BE2C (cell line): ENCODE measurements at regions not wholly inside any gene's neighbourhood (a gene's known extent, or its start where the extent isn't known, plus 50 kb on each side); places are given as distances from the start of the nearest gene placed in this dataset.

ENCODE experiments used
- DNase-seq: peaks from one replicate; pipeline ENCODE4 v3.0.0-alpha.2; 2020
- H3K27me3 ChIP-seq: fragments of 250-450 bp; sonication (Bioruptor Pico); 2 replicates; pipeline ENCODE4 v1.5.1; 2020; ENCODE audit warnings: mild to moderate bottlenecking
- H3K36me3 ChIP-seq: fragments of 250-450 bp; sonication (Bioruptor Pico); 2 replicates; pipeline ENCODE4 v1.5.1; 2020; ENCODE audit warnings: mild to moderate bottlenecking
- H3K4me1 ChIP-seq: fragments of 250-450 bp; sonication (Bioruptor Pico); 2 replicates; pipeline ENCODE4 v1.5.1; 2020
- H3K4me3 ChIP-seq: 2 replicates; pipeline ENCODE4 v1.5.1; 2011; ENCODE audit warnings: low read depth, low read length
- H3K9me3 ChIP-seq: fragments of 250-450 bp; sonication (Bioruptor Pico); 2 replicates; pipeline ENCODE4 v1.5.1; 2020
- TF ChIP-seq, protein P1 (sequence below): IDR thresholded peaks from 2 replicates; pipeline ENCODE4 v1.5.1; 2012; ENCODE audit warnings: mild to moderate bottlenecking, low read depth, low read length

DNA sequence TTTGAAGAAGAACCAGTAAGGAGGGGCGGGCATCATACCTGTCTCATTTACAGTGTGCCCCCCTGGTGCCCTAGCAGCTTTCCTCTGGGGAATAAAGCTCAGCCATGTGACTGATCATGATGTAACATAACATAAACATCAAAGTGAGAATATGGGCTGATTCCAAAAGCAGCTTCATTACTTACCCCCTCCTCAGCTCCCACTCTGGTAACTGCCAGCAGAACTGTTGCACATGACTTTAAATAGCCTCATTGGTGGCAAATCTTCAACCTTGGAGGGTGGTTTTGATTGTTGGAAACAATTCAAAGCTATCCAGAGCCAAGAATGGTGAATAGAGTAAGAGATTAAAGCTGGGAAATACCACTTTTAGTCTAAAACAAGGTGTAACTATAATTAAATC is 384.6 kb downstream of the BUD13 start:
- TF ChIP-seq, protein P1, sequence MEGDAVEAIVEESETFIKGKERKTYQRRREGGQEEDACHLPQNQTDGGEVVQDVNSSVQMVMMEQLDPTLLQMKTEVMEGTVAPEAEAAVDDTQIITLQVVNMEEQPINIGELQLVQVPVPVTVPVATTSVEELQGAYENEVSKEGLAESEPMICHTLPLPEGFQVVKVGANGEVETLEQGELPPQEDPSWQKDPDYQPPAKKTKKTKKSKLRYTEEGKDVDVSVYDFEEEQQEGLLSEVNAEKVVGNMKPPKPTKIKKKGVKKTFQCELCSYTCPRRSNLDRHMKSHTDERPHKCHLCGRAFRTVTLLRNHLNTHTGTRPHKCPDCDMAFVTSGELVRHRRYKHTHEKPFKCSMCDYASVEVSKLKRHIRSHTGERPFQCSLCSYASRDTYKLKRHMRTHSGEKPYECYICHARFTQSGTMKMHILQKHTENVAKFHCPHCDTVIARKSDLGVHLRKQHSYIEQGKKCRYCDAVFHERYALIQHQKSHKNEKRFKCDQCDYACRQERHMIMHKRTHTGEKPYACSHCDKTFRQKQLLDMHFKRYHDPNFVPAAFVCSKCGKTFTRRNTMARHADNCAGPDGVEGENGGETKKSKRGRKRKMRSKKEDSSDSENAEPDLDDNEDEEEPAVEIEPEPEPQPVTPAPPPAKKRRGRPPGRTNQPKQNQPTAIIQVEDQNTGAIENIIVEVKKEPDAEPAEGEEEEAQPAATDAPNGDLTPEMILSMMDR, result no peak
- H3K4me1 ChIP-seq, result peaks cover 56% of the 10 kb centered on the region
- peak; percentile 28 for DNase-seq
- no peak overlapping the region for H3K4me3 ChIP-seq
- no peaks in the 10 kb centered on the region for H3K36me3 ChIP-seq
- H3K9me3 ChIP-seq, result peaks cover 1% of the 10 kb centered on the region; the same call in 1 of the 2 replicates
- H3K27me3 ChIP-seq, result no peaks in the 10 kb centered on the region

DNA sequence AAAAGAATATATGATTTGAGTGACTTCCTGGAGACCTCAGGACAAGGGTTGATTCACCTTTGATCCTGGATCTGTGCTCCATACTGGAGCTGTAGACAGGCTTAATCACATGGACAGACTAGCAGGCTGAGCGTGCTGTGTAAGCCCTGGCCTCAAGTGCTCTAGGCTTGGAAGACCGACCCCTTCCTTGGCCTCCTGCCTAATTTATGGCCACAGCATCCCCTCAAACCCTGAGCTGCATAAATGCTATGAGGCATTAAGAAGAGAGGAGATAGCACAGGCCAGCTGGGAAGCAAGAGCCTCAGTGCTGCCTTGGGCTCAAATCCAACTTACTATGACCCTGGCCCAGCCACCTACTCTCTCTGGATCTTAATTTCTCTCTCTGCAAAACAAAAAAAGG is 385.1 kb downstream of the BUD13 start:
- Histone ChIP-seq H3K4me1 (peaks cover 58% of the 10 kb centered on the region), H3K9me3 (no peaks in the 10 kb centered on the region), H3K27me3 (no peaks in the 10 kb centered on the region), H3K4me3 (no peak overlapping the region), H3K36me3 (no peaks in the 10 kb centered on the region)
- peak; percentile 80 for DNase-seq
- TF ChIP-seq, protein P1, result no peak

DNA sequence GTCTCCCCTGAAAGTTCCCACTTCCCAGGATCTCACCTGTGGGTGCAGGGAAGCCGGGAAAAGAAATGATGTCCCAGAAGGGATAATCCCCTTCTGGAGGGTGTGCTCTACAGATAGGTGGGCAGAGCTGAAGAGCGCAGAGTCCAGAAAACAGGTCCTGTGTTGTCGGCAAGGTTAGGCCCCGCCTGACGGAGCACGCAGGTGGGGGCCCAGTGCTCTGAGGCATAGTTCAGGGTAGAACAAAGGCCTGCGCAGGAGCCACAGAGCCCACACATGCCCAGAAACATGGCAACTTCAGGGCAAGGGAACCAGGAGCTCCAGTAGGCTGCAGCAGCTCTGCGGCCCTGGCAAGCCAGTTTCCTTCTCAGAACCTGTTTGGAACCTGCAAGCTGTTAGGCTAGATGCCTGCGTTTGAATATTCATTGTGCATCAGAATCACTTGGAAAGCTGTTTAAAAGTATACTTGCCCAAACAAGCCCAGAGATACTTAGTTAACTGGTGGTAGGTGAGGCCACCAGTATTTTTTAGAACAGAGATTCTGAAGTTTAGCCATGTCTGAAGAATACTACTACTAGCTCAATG is 386.6 kb downstream of the BUD13 start:
- H3K4me1 ChIP-seq, result peaks cover 53% of the 10 kb centered on the region
- H3K9me3 ChIP-seq, result no peaks in the 10 kb centered on the region
- no peak overlapping the region for H3K4me3 ChIP-seq
- no peak for DNase-seq
- TF ChIP-seq, protein P1, result no peak
- no peaks in the 10 kb centered on the region for H3K36me3 ChIP-seq
- H3K27me3 ChIP-seq, result no peaks in the 10 kb centered on the region

DNA sequence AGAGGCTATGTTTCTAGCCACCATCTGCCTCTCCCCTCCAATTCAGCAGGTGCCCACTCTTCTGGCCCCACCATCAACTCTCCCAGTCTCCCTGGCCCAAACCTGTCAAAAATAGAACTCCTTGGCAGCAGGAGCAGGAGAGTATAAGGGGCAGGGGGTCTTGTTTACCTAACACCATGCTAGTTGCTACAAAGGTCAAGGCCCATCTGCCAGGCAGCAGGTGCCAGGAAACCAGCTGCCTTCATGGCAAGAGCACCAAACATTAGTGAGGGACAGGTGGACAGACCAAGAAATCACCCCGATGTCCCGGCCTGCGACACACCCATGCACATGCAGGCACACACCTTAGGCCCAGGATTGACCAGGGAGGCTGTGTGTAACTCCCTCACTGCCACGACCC is 387.9 kb downstream of the BUD13 start:
- Histone ChIP-seq H3K4me1 (peaks cover 43% of the 10 kb centered on the region), H3K9me3 (no peaks in the 10 kb centered on the region), H3K4me3 (no peak overlapping the region), H3K36me3 (no peaks in the 10 kb centered on the region), H3K27me3 (no peaks in the 10 kb centered on the region)
- TF ChIP-seq, protein P1, result no peak
- DNase-seq, result no peak

DNA sequence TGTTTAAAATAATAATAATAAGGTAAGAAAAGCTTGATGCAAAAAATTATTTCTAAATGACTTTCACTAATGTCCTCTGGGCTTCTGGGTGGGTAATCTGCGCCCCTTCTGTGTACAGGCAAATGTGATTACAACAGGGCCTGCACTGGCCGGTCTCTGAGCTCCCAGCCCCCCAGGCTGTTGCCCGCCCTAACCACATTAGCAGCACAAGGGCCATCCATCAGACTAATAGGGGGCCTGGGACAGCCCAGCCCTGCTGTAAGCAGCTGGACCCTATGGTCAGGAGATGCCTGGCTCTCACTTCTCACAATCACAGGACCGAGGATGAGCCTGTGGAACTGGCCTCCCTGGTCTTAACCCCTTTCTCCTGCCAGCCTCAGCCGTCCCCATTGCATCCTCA is 388.4 kb downstream of the BUD13 start:
- H3K9me3 ChIP-seq, result no peaks in the 10 kb centered on the region
- H3K27me3 ChIP-seq, result no peaks in the 10 kb centered on the region
- peaks cover 43% of the 10 kb centered on the region for H3K4me1 ChIP-seq
- H3K4me3 ChIP-seq, result no peak overlapping the region
- H3K36me3 ChIP-seq, result no peaks in the 10 kb centered on the region
- TF ChIP-seq, protein P1, result no peak
- DNase-seq, result peak; percentile 94

DNA sequence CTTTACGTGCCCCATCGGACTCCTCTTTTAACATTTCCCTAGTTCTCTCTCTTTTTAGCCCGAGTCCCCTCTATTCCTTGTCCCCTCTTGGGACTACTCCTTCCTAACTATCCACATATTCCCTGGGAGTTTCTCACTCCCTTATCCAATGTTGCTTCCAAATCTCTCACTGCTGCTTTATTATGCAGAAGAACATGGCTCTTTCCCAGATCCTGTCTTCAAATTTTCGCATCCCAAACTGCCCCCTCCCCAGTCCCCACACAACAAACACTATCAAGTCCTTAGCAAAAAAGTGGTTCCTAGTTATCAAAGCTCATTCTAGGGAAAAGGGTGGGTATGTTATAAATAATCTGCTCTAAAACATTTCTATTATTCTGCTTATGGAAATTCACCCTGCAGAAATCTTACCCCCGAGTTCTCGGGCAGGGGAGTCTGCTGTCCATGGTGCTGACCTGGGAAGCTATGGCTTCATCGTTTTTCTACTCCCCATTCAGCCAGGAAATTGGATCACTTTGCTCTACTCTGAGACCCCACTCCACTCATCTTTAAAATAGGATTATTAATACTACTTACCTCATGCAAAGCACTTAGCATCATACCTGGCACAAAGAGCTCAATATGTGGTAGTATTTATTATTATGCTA is 393.5 kb downstream of the BUD13 start:
- no peaks in the 10 kb centered on the region for H3K36me3 ChIP-seq
- no peaks in the 10 kb centered on the region for H3K27me3 ChIP-seq
- DNase-seq, result no peak
- TF ChIP-seq, protein P1, result no peak
- no peak overlapping the region for H3K4me3 ChIP-seq
- H3K9me3 ChIP-seq, result no peaks in the 10 kb centered on the region
- H3K4me1 ChIP-seq, result peaks cover 35% of the 10 kb centered on the region
